K562 (cell line): ENCODE measurements at regions not wholly inside any gene's neighbourhood (a gene's known extent, or its start where the extent isn't known, plus 50 kb on each side); places are given as distances from the start of the nearest gene placed in this dataset.

Experiments used
- ATAC-seq: fragments of 200-7000 bp; cut with Tn5 transposase; 3 replicates; pipeline ENCODE4 v1.9.1; 2020; ENCODE audit warnings: moderate library complexity
- BruUV-seq: library from RNA; stranded (reverse); fragments of 400-500 nt; replicated peaks from 2 replicates; lab custom pipeline; 2021; lab: Mats Ljungman, UMichigan
- CTCF ChIA-PET: fragments of 300-600 bp; formaldehyde crosslinking; extraction: SDS; loops from one replicate; lab custom pipeline; 2021; ENCODE audit warnings: low intra/inter-chr PET ratio; lab: Yijun Ruan, JAX
- POLR2A ChIA-PET: fragments of 300-600, 350-650 bp; sonication (Branson Sonifier 250); formaldehyde crosslinking; extraction: SDS; loops from one replicate; lab custom pipeline; 2021; ENCODE audit warnings: antibody characterized with exemption, inconsistent platforms; lab: Yijun Ruan, JAX
- DNase-seq, 4 experiments: peaks; one replicate each; pipeline versions ENCODE4 v3.0.0 to v3.0.0-alpha.2; 2011 to 2018; ENCODE audit warnings: low spot score in 3 of 4, mixed read lengths in 3 of 4; ENCODE audit errors: extremely low read depth in 1 of 4
- FAIRE-seq: peaks from 2 replicates; lab custom pipeline; 2011; peaks lifted over from hg19 to GRCh38; lab: Jason Lieb, UNC
- H2AFZ ChIP-seq: 2 replicates; pipeline ENCODE4 v1.6.0; 2011; ENCODE audit warnings: low read depth, low read length, control low read depth, inconsistent platforms
- H3K27ac ChIP-seq: fragments of 200-600 bp; 3 replicates; pipeline ENCODE4 v1.8.0; 2011; ENCODE audit warnings: low read depth, mild to moderate bottlenecking, control low read depth, inconsistent platforms, low read length, moderate library complexity, mixed read lengths; ENCODE audit errors: extremely low read depth
- H3K27me3 ChIP-seq, 2 experiments: fragments of 300-600 bp in 1 of 2; 2 replicates in 1 of 2; 3 replicates in 1 of 2; pipeline versions ENCODE4 v1.6.0 to v1.8.0; 2011; ENCODE audit warnings: inconsistent platforms in 2 of 2, low read length in 2 of 2, mild to moderate bottlenecking in 1 of 2, mixed read lengths in 1 of 2, moderate library complexity in 1 of 2; ENCODE audit not compliant: control insufficient read depth in 2 of 2, insufficient read depth in 2 of 2
- H3K36me3 ChIP-seq: fragments of 300-600 bp; 3 replicates; pipeline ENCODE4 v1.8.0; 2011; ENCODE audit warnings: mild to moderate bottlenecking, low read length, inconsistent platforms; ENCODE audit not compliant: control insufficient read depth, insufficient read depth
- H3K4me1 ChIP-seq, 2 experiments: fragments of 200-600 bp in 1 of 2; replicated peaks in 1 of 2; 2 replicates in 1 of 2; 3 replicates in 1 of 2; pipeline versions ENCODE4 v1.5.1 to v1.8.0; 2011; ENCODE audit warnings: inconsistent platforms in 2 of 2, low read length in 2 of 2, mild to moderate bottlenecking in 1 of 2, mixed read lengths in 1 of 2, moderate library complexity in 1 of 2; ENCODE audit not compliant: control insufficient read depth in 2 of 2, insufficient read depth in 2 of 2
- H3K4me2 ChIP-seq: 2 replicates; pipeline ENCODE4 v1.6.1; 2011; ENCODE audit warnings: low read length, control low read depth, inconsistent platforms, mixed read lengths; ENCODE audit not compliant: insufficient read depth
- H3K4me3 ChIP-seq: fragments of 200-600 bp; sonication (generic), shearing (Covaris generic); 2 replicates; pipeline ENCODE4 v1.5.1; 2016; ENCODE audit warnings: control low read depth, inconsistent platforms
- H3K79me2 ChIP-seq: fragments of 200-600 bp; 3 replicates; pipeline ENCODE4 v1.8.0; 2011; ENCODE audit warnings: low read length, inconsistent platforms; ENCODE audit not compliant: control insufficient read depth, insufficient read depth
- H3K9ac ChIP-seq, 2 experiments: 2 replicates each; pipeline versions ENCODE4 v1.6.0 to v1.6.1; 2011; ENCODE audit warnings: low read depth in 2 of 2, low read length in 2 of 2, control low read depth in 1 of 2, inconsistent platforms in 1 of 2, mild to moderate bottlenecking in 1 of 2, mixed read lengths in 1 of 2; ENCODE audit not compliant: insufficient read depth in 1 of 2
- H3K9me1 ChIP-seq: one replicate; pipeline ENCODE4 v1.6.0; 2011; ENCODE audit warnings: inconsistent platforms, mild to moderate bottlenecking, low read length, moderate library complexity; ENCODE audit not compliant: control insufficient read depth, insufficient read depth
- H3K9me3 ChIP-seq: replicated peaks from 2 replicates; pipeline ENCODE4 v1.5.1; 2011; ENCODE audit warnings: low read depth, low read length, inconsistent platforms; ENCODE audit not compliant: control insufficient read depth, insufficient read depth
- H4K20me1 ChIP-seq: replicated peaks from 2 replicates; pipeline ENCODE4 v1.6.1; 2011; ENCODE audit warnings: low read length, inconsistent platforms, mixed read lengths; ENCODE audit not compliant: control insufficient read depth, insufficient read depth
- ADNP ChIP-seq: fragments of 200-800 bp; sonication (Bioruptor generic); IDR thresholded peaks from 2 replicates; pipeline ENCODE4 v1.6.1; 2016; ENCODE audit warnings: missing genetic modification characterization, missing compliant biosample characterization
- BCOR ChIP-seq: fragments of 450-650 bp; IDR thresholded peaks from 2 replicates; pipeline ENCODE4 v1.6.1; 2016
- HNRNPH1 ChIP-seq: fragments of 200-400 bp; formaldehyde crosslinking; optimal IDR thresholded peaks from 2 replicates; pipeline ENCODE3; 2017; ENCODE audit warnings: low read depth, mild to moderate bottlenecking, low read length, moderate library complexity
- NEUROD1 ChIP-seq: fragments of 150-350 bp; IDR thresholded peaks from 2 replicates; pipeline ENCODE4 v1.6.1; 2014; ENCODE audit warnings: borderline replicate concordance, low read length, low read depth; ENCODE audit not compliant: partially characterized antibody
- PHB2 ChIP-seq: fragments of 450-650 bp; IDR thresholded peaks from 2 replicates; pipeline ENCODE4 v1.6.1; 2017; ENCODE audit warnings: low read depth
- RBM25 ChIP-seq: fragments of 200-400 bp; formaldehyde crosslinking; IDR thresholded peaks from 2 replicates; pipeline ENCODE4 v1.6.1; 2018; ENCODE audit warnings: low read length, low read depth, moderate library complexity; ENCODE audit not compliant: severe bottlenecking
- TEAD2 ChIP-seq: fragments of 450-650 bp; IDR thresholded peaks from 2 replicates; pipeline ENCODE4 v1.6.1; 2016; ENCODE audit warnings: missing genetic modification characterization, control low read depth, missing compliant biosample characterization
- ZNF79 ChIP-seq: fragments of 250-450 bp; sonication (Bioruptor Pico); IDR thresholded peaks from 2 replicates; pipeline ENCODE4 v1.4.0; 2020; ENCODE audit warnings: low read depth, mild to moderate bottlenecking, moderate library complexity
- WGBS: fragments of 100-300 bp; shearing (Covaris generic); methylation state at CpG from one replicate; pipeline ENCODE4 v1.1.6; 2016; ENCODE audit warnings: low coverage, mixed read lengths; ENCODE audit not compliant: insufficient coverage; ENCODE audit errors: missing lambda C conversion rate; 5-methylcytosine and 5-hydroxymethylcytosine counted together
- in situ Hi-C: fragments of 300-500 bp; cut with MboI; formaldehyde crosslinking; loops from 4 replicates; pipeline ENCODE4 v1.15.0; 2018; ENCODE audit warnings: inconsistent platforms, mixed read lengths
- intact Hi-C: fragments of 100-400 bp; cut with micrococcal nuclease; formaldehyde crosslinking; loops from 2 replicates; pipeline ENCODE4 v1.14.2; 2022
- TF ChIP-seq, protein P1 (sequence below): fragments of 450-650 bp; IDR thresholded peaks from 2 replicates; pipeline ENCODE4 v1.6.1; 2017; ENCODE audit warnings: antibody characterized with exemption, mild to moderate bottlenecking

DNA sequence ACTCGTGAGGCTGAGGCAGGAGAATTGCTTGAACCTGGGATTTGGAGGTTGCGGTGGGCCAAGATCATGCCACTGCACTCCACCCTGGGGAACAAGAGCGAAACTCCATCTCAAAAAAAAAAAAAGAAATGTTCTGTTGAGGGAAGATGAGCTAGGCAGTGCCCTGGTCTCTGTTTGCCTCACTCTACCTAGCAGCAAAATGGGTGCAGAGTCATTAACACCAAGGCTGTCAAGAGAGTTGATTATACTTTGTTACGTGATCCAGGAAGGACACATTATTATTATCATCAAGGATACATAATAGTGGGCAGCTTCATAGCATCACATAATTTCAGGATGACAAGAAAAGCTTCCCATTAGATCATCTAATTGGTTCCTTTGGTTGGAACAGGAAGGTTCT, 84.3 kb upstream of the MAP1LC3B2 start:
- no peaks in the 10 kb centered on the region for H3K36me3 ChIP-seq
- peak; percentile 6 for FAIRE-seq
- TF ChIP-seq TEAD2 (tag) (no peak), PHB2 (no peak), RBM25 (peak; percentile 84), ADNP (tag) (0 out of 2 replicates have a peak, but pooled peaks have one; percentile 36), NEUROD1 (no peak), ZNF79 (CRISPR knock-in tag) (no peak), BCOR (peak; percentile 80), HNRNPH1 (no peak)
- TF ChIP-seq, protein P1, sequence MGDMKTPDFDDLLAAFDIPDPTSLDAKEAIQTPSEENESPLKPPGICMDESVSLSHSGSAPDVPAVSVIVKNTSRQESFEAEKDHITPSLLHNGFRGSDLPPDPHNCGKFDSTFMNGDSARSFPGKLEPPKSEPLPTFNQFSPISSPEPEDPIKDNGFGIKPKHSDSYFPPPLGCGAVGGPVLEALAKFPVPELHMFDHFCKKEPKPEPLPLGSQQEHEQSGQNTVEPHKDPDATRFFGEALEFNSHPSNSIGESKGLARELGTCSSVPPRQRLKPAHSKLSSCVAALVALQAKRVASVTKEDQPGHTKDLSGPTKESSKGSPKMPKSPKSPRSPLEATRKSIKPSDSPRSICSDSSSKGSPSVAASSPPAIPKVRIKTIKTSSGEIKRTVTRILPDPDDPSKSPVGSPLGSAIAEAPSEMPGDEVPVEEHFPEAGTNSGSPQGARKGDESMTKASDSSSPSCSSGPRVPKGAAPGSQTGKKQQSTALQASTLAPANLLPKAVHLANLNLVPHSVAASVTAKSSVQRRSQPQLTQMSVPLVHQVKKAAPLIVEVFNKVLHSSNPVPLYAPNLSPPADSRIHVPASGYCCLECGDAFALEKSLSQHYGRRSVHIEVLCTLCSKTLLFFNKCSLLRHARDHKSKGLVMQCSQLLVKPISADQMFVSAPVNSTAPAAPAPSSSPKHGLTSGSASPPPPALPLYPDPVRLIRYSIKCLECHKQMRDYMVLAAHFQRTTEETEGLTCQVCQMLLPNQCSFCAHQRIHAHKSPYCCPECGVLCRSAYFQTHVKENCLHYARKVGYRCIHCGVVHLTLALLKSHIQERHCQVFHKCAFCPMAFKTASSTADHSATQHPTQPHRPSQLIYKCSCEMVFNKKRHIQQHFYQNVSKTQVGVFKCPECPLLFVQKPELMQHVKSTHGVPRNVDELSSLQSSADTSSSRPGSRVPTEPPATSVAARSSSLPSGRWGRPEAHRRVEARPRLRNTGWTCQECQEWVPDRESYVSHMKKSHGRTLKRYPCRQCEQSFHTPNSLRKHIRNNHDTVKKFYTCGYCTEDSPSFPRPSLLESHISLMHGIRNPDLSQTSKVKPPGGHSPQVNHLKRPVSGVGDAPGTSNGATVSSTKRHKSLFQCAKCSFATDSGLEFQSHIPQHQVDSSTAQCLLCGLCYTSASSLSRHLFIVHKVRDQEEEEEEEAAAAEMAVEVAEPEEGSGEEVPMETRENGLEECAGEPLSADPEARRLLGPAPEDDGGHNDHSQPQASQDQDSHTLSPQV: no peak
- no peak for ATAC-seq
- no peaks in the 10 kb centered on the region for H4K20me1 ChIP-seq
- no peaks in the 10 kb centered on the region for H3K79me2 ChIP-seq
- no peaks in the 10 kb centered on the region for H3K9me1 ChIP-seq
- no peaks in the 10 kb centered on the region for H3K4me1 ChIP-seq
- no peak overlapping the region for H3K9ac ChIP-seq
- H3K4me2 ChIP-seq: no peak overlapping the region
- ChIA-PET POLR2A (interaction anchor here (0.7 kb wide), 1 partner anchor 124 kb away, joined by 3 read pairs; no protein-coding TSS in a partner anchor), CTCF (no interaction called here)
- DNase-seq: no peak
- intact Hi-C loops (no loop called here), in situ Hi-C loops (no loop called here)
- WGBS: 57% methylated on average over 4 of the region's 4 CpGs
- no peak overlapping the region for H3K27ac ChIP-seq
- BruUV-seq: no TSS peak
- no peak overlapping the region for H3K4me3 ChIP-seq
- no peaks in the 10 kb centered on the region for H3K27me3 ChIP-seq
- no peak overlapping the region for H2AFZ ChIP-seq
- no peaks in the 10 kb centered on the region; the same call in 1 of the 2 replicates for H3K9me3 ChIP-seq
